Urothelium cell line (cell line): ENCODE measurements at regions not wholly inside any gene's neighbourhood (a gene's known extent, or its start where the extent isn't known, plus 50 kb on each side); places are given as distances from the start of the nearest gene placed in this dataset.

Experiments used
- DNase-seq: peaks from one replicate; pipeline ENCODE4 v3.0.0; 2011; ENCODE audit warnings: low spot score, mixed read lengths
- FAIRE-seq: peaks from 2 replicates; lab custom pipeline; 2011; peaks lifted over from hg19 to GRCh38; lab: Jason Lieb, UNC

DNA sequence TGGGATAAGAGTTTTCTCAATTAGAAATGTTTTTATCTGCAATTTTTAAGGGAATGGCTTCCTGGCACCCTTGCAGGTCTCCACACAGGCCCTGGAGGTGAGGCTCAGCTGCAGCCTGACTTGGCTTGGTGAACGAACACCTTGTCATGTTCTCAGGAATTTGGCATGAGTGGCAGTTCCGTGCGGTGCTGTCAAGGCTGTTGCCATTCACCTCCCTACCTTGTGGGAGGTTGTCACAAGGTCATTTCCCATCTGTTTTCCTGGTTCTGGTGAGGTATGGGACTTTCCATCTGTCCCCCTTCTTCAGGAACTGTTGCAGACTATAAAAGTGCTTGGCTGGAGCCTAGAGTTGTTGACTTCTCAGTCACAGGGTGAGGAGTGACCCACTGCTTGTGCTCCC lies 82.9 kb downstream of the ELOVL4 start:
- DNase-seq (no peak), FAIRE-seq (no peak)

DNA sequence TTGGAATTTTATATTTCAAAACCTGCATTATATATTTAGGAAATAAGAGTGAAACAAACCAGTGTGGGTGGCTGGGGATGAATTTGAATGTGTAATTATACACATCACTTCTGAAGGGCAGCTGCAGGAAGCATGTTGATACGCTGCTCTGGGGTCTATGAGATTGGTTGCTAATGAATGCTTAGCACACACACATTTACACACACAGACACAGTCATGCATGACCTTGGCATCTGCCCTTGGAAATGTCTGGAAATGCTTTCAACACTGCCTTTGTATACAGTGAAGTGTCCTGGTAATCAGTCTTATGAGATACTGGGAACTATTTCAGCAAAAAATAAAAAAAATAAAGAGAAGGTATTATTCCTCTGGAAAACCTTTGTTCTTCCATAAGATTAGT lies 83.4 kb downstream of the ELOVL4 start:
- DNase-seq (no peak), FAIRE-seq (no peak)

DNA sequence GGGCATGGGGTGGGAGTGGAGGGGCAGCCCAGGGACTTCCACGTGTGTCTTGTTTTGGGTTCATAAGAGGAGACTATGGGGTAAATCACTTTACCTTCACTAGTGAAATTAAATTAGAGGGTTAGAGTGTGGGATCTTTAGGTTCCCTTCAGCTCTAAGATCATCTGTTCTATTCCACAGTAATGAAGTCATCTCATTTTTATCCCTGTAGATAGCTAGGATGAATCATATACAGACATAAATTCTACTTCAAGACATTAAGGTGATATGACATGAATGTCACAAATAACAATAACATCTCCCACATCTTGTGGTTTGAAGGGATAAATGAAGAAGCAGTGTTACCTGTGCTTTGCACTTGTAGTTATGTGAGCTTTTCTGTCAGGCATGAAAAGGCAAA lies 83.8 kb downstream of the ELOVL4 start:
- DNase-seq (no peak), FAIRE-seq (no peak)

DNA sequence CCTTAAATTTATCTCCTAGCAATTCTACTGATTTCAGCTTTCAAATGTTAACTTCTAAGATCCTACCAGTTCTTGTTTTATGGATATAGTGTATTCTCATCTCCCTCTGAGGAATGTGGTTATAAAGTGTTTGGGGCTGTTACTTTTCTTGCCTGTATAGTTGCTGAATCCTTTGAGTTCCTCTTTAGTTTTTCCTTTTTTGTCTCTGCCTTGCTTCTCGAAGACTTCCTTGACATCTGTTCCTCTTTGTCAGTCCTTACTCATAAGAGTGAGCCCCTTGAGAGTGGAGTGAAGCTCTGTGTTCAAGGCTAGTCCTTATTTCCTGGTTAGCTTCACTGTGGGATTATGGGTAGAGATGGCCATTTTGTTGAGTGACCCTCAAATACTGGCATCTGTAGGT lies 84.6 kb downstream of the ELOVL4 start:
- no peak for DNase-seq
- no peak for FAIRE-seq

DNA sequence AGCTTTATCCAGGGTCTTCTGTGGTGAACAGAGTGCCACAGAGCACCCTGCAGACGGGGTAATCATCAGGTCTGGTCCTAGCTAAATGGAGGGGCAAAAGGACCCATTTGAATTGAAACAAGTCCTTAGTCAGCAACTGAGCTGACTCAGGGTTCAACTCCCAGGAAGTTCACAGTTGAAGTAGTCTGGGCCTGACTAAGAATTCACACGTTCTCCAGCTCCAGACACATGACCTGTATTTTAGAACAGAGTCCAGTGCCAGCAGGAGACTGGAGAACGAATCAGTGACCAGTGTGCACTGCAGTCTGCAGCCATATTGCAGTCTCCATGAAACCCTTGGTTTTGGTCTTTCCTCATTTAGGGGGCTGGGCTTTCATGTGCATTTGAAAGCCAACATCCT lies 85.2 kb downstream of the ELOVL4 start:
- FAIRE-seq, result no peak
- DNase-seq, result no peak

DNA sequence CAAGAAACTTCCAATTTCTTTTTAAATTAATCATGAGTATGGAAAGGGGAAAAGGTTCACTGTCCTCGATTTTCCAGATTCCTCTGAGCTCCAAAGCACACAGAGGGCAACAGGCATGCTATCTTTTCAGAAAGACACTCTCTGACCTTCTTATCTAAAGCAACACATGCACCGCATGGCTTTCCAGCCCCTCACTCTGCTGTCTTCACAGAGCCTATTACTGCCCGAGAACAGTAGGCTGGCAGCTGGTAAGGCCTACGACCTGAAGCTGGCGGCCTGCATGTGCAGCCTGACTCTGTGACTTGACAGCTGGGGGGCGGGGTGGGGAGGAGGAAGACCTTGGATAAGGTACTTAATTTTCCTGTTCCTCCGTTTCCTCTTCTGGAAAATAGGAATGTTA lies 86.3 kb downstream of the ELOVL4 start:
- FAIRE-seq (no peak), DNase-seq (no peak)

DNA sequence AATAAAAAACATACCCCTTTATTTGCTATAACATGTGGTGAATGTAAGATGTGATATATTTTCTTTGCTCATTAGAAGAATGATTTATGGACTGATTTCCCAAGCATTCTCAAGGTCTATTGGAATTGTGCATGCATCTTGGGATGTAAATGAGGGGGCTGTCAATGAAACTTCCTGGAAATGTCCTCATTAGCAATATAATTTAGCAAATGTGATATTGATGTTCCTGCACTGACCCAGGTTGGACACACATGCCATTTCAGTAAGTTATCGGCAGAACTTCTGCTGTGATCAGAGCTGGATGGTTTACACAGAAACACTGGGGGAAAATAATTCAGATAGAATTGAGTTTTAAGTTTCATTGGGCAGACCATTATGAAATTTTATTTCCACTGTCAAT lies 99.9 kb downstream of the ELOVL4 start:
- DNase-seq (no peak), FAIRE-seq (no peak)

DNA sequence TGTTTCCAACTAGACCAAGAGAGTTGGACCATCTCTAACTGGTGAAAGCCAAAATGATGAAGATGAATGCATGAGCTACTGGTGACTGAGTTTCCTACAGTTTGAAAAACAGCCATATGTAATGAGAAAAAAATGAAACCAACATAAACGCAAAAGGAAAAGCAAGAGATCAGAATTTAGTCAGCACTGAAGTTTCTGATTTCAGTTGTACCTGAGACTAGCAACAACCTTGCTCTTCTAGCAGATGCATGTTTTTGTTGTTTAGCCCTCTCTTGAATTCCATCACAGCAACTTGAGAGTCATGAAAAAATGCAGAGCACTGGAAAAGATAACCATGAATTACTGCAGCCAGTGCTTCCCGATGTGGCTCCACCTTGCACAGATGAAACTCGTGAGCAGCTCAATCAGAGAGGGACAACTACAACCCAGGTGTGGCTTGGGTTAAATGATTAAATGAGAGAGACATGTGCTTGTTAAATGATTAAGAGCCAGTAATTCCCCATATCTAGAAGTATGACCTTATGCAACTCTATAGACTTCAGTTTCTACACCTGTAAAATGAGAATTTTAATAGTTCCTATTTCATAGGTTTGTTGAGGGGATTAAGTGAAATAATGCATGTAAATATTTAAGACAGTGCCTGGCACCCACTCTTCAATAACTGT lies 104.8 kb downstream of the ELOVL4 start:
- FAIRE-seq (no peak), DNase-seq (no peak)

DNA sequence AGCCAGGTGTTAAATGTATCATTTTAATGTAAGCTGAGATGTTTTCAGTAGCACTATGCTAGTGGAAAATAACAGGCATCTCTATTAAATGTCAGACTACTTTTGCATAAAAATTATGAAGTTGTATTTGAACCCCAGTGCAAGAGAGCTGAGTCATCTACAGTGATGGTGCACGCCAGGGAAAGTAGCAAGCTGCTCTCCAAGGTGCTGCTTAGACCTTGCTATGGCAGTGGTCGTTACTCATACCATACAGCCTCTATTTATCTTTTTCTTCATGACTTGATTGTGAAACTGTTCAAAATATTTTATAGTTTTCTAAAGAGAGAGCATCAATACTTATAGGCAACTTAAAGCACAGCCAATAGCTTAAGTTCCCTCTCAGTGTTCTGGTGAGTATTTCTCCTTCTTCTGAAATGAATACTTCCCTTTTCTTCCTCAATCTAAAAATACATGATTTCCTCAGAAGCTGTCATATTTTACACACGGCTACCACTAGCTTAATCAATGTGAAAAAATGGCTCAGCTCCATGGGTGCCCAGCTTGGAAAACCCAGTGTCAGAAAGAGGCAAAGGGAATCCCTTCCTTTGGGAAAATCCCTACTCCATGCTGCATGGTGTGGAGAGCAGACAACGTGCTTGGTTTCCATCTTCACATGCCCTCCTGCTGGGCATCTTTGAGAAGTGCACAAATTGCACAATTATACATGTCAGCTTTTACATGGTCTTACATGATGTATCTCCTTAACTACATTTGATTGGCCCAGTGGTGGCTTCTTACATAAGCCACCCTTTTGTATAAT lies 105.6 kb downstream of the ELOVL4 start:
- no peak for FAIRE-seq
- DNase-seq, result peak; percentile 18

DNA sequence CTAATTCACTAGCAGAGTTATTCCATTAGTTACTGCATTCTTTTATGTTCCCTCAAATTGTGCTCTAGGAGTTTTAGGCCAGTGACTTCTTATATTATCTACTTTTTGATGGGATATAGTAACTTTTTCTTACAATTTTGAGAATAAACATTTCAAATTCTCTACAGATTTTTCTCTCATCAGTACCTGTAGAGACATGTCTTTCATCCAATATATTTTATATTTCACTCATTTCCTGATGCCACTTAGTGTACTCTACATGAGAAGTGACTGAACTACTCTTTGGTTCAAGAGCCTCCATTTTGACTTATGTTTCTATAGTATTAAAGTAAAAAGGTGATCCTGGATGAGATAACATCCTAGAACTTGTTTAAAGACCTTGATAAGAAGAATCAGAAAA lies 108.5 kb downstream of the ELOVL4 start:
- FAIRE-seq (no peak), DNase-seq (no peak)

DNA sequence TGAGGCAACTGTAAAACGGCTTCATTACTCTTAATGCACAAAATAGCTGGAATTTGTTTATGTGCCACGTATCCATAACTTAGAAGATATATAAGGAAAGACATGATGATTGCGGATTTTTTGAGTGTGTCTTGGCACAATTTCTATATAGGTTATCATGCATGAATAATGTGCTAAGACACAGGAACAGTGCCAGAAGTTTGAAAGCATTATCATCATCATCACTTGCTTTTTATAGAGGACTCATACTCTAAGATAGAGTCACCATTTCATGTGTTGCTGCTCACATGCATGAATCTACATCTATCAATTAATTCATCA lies 113.4 kb downstream of the ELOVL4 start:
- no peak for DNase-seq
- no peak for FAIRE-seq

DNA sequence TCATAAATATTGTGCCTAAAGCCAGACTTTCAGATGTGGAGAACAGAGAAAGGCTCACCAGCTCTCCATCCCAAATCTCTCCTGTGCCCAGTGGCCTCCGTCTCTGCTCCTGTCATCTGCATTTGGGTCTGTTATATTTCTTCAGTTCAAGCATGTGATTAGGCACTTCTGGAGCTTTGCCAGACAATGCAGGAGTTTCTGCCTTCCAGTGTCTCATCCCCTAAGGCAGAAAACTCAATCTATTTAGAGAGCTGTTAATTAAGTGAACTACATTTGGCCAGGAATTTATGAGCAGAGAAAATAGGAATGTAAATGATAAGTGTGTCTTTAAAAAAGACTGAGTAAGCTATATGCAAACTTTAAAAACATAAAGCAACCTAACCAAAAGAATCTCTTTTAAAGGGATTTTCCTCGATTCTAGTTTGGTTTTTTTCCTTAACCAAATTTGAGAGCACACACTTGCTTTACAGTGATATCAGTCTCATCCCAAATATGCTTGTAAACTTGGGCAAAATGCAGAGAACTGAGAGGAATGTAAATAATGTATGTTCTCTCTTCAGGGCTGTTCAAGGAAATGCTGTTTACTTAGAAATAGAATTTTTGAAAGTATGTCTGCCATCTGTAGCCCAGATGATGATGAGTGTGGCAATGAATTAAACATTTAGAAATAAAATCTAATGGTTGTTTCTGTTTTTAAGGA lies 113.9 kb downstream of the ELOVL4 start:
- DNase-seq, result no peak

DNA sequence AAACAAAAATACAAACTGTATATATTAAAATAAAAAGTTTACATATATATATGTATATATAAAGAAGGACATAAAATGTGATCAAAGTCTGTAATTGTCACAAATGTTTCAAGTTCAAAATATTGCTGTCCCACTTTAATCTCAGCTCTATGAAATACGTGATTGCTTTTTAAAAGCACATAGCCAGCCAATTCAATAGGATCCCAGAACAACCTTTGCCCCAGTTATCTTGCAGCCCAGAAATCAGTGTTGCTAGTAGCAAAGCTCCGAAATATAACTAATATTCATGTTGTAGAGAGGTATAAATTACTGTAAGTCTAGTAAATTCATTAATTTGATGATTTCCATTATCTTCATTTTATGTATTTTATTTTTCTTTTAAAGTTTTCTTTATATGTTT lies 114.6 kb downstream of the ELOVL4 start:
- FAIRE-seq (no peak), DNase-seq (no peak)

More for the DNA sequence above, 113.9 kb downstream of the ELOVL4 start:
- FAIRE-seq, result no peak

DNA sequence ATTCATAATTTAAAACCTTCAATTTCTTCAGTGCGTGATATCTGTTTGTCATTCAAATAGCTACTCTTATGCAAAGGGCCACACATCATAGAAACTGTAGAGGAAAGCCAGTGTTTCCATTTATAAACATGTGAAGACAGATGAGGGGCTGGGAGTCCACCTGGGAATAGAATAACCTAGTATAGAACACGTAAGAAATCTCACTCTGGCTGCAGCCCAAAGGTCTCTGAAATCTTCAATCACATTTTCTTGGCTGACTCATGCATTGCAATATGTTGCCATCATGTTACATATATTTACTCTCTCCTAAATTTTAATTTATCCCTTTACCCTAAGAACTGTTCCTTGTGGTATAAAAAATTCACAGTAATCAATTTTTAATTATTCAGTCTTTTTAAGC lies 123.2 kb downstream of the ELOVL4 start:
- DNase-seq, result no peak
- FAIRE-seq, result no peak

DNA sequence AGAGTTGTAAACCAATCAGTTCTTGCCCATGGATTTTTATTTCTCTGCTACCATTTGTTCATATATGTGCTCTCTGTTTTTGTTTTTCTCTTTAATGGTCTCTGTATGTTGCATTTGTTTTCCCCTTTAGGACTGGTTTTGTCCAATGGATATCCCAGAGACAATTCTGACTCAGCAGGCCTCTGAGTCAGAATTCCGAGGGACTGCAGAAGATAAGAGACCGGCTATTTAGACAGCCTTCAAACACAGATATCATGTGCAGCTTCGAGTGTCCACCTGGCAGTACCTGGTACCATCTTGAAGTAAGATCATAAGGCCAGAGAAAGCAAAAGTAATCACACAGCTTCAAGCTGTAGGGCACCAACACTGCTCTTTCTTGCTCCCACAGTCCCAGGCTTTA lies 125.5 kb downstream of the ELOVL4 start:
- FAIRE-seq, result no peak
- DNase-seq, result peak; percentile 6

DNA sequence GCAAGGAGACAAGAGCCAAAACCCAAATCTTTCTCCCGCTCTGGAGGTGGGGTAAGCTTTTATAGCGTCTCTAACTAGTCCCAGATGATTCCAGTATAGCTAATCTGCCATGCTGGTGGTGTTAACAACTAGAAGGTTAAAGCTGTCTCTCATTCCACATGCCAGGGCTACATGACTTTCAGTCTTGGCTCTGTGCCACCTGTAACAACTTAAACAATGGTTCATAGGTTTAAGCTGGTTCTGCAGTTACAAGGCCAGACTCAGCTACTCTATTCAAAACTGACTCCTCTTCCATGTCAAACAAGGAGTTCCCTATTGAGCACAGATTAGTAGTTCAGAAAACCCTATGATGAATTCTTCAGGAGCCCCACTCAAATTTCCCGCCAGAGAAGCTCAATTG lies 128.9 kb downstream of the ELOVL4 start:
- DNase-seq (no peak), FAIRE-seq (no peak)

DNA sequence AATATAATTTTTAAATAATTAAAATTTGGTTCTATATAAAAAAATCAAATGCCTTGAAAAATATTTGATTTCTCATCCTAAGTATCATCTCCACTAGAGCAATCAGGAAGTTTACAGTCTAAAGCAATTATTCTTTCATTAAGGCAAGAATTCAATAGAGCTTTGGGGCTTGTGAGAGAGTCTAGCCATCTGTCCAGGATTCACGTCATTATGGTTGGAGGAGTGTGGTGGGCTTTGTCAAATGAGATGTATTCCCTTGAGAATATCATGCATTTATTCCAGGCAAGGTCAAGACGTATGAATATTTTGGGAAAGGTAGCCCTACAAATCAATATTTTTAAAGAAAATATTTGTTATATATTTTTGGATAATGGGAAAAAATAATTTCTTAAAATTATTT lies 132.4 kb downstream of the ELOVL4 start:
- FAIRE-seq (no peak), DNase-seq (no peak)

DNA sequence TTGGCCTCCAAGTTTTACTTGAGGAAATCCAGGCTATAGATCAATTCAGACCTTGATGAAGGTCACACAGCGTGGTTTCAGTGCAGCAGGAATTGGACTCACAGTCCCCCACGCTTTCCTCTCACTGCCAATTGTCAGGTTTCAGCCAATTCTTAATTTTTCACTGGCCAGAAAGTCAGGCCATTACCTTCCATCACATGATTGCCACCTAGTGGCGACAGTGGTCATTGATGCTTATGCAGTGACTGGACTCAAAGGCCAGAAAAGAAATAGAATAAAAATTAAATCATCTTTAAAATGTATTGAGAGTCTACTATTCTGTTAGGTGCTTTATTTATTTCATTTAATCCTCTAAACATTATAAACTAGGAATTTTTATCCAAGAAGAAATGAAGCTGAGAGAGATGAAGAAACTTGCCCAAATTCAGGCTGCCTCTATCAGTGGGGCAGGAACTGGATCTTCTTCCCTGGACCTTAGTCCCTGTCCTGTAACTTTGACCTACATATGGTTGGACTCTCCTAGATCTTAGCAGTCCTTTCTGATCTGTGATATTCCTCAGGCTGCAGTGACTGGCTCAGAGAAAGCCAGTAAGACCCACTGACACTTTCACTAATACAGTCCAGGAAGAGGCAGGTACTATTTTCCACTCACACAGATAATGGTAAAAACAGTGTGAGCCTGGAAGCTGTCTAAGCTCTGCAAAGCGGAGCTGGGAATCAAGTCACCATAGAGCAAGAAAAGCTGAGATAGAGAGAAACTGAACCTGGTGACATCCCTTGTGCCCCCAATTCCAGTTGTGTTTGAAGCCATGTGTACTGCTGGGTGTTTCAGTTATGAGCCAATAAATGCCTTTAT lies 133.3 kb downstream of the ELOVL4 start:
- DNase-seq (peak; percentile 40), FAIRE-seq (no peak)

DNA sequence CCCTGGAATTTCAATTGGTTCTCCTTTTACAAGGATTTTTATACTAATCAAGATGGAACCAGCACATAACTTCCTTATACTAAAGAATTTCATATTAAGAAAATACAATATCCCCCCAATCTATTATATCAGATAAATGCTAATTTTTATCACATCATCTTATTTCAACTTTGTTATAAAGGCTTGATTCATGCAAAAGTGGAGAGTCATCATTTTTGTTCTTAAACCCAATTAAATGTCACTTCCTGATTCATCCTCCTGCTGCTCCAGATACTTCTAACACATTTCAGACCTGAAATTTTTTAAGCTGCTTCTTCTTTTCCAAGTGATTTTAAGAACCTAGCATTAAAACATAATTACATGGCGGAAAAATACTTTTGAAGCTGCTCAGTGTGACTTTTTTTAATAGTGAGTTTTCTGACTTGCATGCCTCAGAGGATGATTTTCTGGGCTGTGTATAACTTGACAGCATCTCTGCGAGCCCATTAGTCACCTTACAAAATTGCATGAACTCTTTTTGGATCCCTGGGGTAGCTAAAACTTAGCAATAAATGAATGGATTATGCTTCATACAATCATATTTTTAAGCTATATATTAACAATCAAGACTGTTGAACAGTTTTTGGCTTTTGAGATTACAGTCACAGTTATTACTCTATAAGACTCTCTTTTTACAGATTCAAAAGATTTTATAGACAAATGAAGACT lies 134.1 kb downstream of the ELOVL4 start:
- DNase-seq (no peak), FAIRE-seq (no peak)

DNA sequence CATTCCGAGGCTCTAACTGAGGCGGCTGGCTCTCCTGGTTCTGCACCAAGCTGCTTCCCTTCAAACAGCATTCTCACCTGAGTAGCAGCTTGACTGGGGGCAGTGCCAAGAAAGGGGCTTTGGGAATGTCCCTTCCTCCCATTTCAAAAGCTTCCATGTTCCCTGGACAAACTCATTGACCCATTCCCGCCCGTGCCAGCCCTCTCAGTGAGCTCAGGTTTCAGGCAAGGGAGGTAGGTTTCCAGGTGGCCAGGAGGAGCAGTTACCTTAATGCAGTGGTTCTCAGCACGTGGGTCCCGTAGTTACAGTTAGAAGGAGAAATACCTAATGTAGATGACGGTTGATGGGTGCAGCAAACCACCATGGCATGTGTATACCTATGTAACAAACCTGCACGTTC lies 135.2 kb downstream of the ELOVL4 start:
- no peak for FAIRE-seq
- DNase-seq, result no peak

DNA sequence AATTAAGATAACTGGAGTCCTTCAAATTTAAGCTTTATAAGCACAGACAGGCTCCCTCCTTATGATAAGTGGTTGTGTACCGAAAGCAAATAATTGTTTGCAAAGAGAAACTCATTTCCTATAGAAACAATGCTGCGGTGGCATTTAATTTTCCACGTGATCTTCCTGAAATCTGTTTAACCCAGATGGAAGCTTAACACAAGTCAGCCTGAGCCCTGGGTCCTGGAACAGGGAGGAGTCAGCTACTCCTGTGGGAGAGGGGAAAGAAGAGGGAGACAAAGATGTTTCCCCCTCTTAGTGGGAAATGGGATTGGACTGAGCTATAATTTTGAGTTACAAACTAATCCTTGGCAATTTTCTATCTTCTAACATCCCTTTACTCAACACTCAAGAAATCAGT lies 136.5 kb downstream of the ELOVL4 start:
- FAIRE-seq (no peak), DNase-seq (no peak)
